AML-193 (cell line): ENCODE measurements at regions not wholly inside any gene's neighbourhood (a gene's known extent, or its start where the extent isn't known, plus 50 kb on each side); places are given as distances from the start of the nearest gene placed in this dataset.
"Not testable (repeated sequence)": the region's sequence is repeated elsewhere in the genome, so short reads cannot be mapped to it uniquely, and the experiment has no call there.

Experiments used
- DNase-seq, 2 experiments: peaks; one replicate each; lab custom pipeline; 2025; lab: John Stamatoyannopoulos, UW

- no peak for DNase-seq
These were observed 154.3 kb upstream of the TENT5A start for GRCh38 chr6:81906709-81907204.

GRCh38 chr6:81906041-81906440 is 153.6 kb upstream of the TENT5A start:
- no peak for DNase-seq

DNA sequence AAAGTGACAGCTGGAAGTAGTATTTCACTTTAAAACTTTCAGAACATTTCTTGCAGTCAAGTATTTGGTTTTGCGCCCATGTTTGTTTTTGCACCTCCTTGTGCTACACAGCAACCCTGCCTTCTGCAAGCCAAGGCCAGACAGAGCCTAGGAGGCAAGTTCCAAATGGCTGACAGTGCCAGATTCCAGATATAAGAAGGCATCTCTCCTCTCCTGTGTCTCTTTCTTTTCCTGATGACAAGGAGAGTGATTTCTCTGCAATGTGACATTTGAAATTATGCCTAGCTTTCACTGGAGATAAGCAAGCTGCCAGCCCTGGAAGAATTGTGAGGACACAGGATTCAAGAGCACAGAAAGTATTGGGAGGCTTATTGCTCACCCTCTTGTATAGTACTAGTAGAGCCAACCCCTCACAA is 149.1 kb upstream of the TENT5A start:
- DNase-seq: no peak

GRCh38 chr6:81900616-81901015 is 148.1 kb upstream of the TENT5A start:
- no peak for DNase-seq

GRCh38 chr6:81897793-81898192 is 145.3 kb upstream of the TENT5A start:
- no peak for DNase-seq

DNA sequence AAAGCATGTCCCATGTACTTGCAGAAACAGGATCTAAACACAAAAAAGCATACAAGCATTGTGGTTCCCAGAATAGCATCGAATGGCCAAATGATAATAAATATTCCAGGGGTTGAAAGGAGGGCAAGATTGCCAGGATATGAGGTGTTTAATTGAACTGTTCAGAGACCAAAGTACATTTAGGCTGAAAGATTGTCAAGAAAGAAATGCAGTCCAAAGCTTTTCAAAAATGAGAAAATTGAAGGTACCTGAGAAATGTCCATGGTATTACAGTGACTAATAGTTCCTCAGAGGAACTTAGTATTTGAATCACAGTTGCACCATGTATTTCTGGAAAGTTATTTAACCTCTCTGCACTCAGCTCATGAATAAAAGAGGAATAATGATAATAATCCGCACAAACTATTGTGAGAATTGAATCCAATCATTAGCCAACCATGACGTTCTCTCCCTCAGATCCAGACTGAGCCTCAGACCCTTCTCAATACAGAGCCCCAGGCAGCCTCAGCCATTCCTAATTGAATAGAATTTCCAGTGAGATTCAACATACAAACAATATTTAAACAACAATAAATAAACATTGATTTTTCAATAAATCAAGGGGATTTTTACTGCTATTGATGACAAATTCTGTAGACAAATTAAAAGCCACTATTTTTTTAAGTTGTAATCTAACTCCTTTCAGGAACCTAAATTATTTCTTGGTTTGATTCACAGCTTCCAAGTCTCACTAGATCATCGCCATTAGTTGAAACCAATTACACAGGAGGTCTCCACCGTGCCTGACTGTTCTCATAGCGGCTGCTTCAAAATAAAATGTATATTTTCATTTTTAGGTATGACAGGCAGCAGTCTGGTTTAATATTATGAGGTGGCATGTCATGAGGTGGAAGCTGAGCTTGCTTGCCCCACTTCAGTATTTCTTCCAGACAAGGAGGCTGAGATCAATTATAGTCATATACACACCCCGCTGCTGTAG is 144.3 kb upstream of the TENT5A start:
- no peak for DNase-seq

DNA sequence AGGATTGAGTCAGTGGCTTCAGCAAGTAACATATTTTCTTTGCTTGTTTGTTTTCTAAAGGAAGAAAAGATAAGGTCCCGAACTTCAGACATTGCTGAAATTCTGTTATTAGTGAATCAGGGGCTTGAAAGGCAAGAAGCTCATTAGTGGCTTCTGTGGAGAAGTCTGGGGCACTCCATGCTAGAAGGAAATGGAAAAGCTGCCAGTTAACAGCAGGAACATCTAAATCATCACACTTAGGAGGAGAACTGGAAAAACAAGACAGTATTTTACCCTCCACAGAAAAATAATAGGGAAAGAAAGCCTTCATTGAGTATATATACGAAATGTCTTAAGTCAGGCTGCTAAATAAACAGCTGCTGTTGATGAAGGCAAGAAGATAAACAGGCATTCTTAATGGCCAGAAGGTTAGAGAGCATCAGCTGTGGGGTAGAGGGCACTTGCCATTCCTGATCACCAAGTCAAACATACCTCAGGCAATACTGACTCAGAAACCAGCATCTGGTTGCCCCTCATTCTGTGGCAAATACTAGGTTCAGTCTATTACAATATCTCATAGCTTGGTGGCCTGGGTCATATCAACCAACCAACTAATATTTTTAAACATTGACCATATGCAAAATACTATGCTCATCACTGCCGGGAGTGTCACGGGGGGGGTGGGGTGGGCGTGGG is 143.2 kb upstream of the TENT5A start:
- DNase-seq: no peak

GRCh38 chr6:81894788-81895271 is 142.3 kb upstream of the TENT5A start:
- no peak for DNase-seq

GRCh38 chr6:81894306-81894705 is 141.8 kb upstream of the TENT5A start:
- DNase-seq: no peak

GRCh38 chr6:81892891-81893290 is 140.4 kb upstream of the TENT5A start:
- DNase-seq: no peak

GRCh38 chr6:81891874-81892273 is 139.4 kb upstream of the TENT5A start:
- no peak for DNase-seq

DNA sequence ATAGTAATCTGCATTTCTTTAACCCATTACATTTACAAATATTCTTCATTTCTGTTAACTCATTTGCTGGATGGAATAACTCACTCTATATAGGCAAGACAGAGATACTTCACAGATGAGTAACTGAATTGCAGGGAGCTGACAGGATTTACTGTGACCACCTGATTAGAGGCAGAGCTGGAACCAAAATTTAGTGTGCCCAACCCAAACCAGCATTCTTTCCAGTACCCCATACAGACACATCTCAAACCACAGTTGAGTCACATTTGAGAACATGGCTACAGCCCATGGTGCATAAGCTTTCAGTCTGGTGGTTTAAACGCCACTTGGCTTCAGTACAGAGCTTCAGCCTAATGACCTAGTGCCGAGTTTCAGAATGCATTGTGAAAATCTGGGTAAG is 138.4 kb upstream of the TENT5A start:
- DNase-seq: no peak

DNA sequence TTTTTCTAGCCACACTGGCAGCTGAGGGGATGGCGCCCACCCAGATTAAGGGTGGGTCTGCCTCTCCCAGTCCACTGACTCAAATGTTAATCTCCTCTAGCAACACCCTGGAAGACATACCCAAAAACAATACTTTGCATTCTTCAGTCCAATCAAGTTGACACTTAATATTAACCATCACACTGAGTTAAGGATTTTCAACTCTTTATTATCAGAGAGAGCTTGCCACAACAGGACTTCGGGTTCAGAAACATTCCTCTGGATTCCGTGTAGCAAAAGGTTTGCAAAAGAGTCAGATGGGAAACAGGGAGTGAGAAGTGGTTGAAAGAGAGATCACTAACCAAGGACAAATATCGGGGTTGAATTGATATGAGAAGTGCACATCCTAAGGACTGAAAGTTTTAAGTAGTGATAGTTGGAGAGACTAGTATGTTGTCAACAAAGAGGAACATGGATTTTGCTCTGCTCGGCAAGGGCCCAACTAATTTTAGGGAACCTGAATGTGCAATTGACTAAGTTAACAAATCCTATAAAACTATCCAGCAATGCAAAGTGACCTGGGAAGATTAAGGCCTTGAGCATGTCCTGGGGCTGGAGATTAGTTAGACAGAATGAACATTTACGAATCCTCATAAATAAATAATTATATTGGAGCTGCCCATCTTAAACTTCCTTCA is 137.0 kb upstream of the TENT5A start:
- no peak for DNase-seq

- not testable (repeated sequence) for DNase-seq
These were observed 134.4 kb upstream of the TENT5A start for GRCh38 chr6:81886909-81887308.

DNA sequence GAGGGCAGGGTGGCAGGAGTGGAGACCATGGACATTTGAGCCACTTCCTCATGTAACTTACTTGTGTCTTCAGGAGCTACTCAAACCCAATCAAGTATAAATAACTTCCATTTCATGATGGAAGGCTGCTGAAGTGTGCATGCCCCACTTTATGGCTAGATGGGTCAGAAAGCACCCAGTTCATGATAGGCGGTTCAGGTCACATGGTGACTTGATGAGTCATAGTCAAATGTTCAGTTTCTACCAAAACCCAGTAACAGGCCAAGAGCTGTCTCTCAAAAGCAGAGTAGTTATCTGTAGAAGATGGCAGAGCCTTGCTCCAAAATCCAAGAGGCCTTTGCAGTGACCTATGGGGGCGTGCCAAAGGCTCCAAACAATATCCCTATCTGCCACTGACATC is 133.7 kb upstream of the TENT5A start:
- no peak for DNase-seq

- DNase-seq: no peak
These were observed 129.2 kb upstream of the TENT5A start for GRCh38 chr6:81881660-81882059.

GRCh38 chr6:81878479-81878878 is 126.0 kb upstream of the TENT5A start:
- DNase-seq: no peak

DNA sequence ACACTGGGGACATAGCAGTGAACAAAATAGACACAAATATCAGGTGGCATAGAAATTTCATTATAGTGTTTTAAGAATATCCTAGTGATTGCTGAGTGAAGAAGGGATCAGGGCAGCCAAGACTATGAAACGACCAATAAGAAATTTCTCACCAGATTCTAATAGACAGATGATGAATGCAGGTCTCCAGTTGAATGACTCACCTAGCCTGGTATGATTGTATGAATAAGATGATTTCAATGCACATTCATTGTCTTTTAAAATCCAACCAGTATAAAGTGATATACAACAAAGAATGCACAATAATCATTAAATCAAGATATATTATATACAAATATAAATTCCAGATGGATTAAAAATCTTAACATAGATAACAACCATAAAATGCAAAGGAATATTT is 124.5 kb upstream of the TENT5A start:
- DNase-seq: no peak

GRCh38 chr6:81875782-81876293 is 123.4 kb upstream of the TENT5A start:
- DNase-seq: no peak

DNA sequence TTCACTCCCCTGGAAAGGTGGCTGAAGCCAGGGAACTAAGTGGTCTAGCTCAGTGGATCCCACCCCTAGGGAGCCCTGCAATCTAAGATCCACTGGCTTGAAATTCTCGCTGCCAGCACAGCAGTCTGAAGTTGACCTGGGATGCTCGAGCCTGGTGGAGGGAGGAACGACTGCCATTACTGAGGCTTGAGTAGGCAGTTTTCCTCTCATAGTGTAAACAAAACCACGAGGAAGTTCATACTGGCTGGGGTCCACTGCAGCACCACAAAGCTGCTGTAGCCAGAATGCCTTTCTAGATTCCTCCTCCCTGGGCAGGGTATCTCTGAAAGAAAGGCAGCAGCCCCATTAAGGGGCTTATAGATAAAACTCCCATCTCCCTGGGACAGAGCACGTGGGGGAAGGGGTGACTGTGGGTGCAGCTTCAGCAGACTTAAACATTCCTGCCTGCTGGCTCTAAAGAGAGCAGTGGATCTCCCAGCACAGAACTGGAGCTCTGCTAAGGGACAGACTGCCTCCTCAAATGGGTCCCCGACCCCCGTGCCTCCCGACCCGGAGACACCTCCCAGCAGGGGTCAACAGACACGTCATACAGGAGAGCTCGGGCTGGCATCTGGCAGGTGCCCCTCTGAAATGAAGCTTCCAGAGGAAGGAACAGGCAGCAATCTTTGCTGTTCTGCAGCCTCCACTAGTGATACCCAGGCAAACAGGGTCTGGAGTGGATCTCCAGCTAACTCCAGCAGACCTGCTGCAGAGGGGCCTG is 117.4 kb upstream of the TENT5A start:
- DNase-seq: not testable (repeated sequence)

- no peak for DNase-seq
These were observed 113.2 kb upstream of the TENT5A start for GRCh38 chr6:81865712-81866111.
